Astrocyte (in vitro differentiated cells and primary cell): ENCODE measurements at regions not wholly inside any gene's neighbourhood (a gene's known extent, or its start where the extent isn't known, plus 50 kb on each side); places are given as distances from the start of the nearest gene placed in this dataset.

Experiments used
- DNase-seq: peaks from one replicate; pipeline ENCODE4 v3.0.0-alpha.2; 2010; ENCODE audit warnings: low read depth
- FAIRE-seq: peaks from 2 replicates; lab custom pipeline; 2011; peaks lifted over from hg19 to GRCh38; lab: Jason Lieb, UNC
- H2AFZ ChIP-seq: 2 replicates; pipeline ENCODE4 v1.6.0; 2012; ENCODE audit warnings: low read depth, low read length, inconsistent platforms
- H3K27ac ChIP-seq: 2 replicates; pipeline ENCODE4 v1.5.1; 2011; ENCODE audit warnings: low read depth, low read length, inconsistent platforms
- H3K27me3 ChIP-seq: 2 replicates; pipeline ENCODE4 v1.6.0; 2011; ENCODE audit warnings: low read length, inconsistent platforms; ENCODE audit not compliant: insufficient read depth
- H3K36me3 ChIP-seq: 2 replicates; pipeline ENCODE4 v1.5.1; 2011; ENCODE audit warnings: low read length, inconsistent platforms; ENCODE audit not compliant: insufficient read depth
- H3K4me1 ChIP-seq: 2 replicates; pipeline ENCODE4 v1.5.1; 2011; ENCODE audit warnings: low read length, inconsistent platforms; ENCODE audit not compliant: insufficient read depth
- H3K4me2 ChIP-seq: 2 replicates; pipeline ENCODE4 v1.6.0; 2012; ENCODE audit warnings: low read length, inconsistent platforms
- H3K4me3 ChIP-seq: 2 replicates; pipeline ENCODE4 v1.5.1; 2011; ENCODE audit warnings: low read depth, mild to moderate bottlenecking, low read length, inconsistent platforms; ENCODE audit not compliant: insufficient read depth
- H3K79me2 ChIP-seq: 2 replicates; pipeline ENCODE4 v1.6.0; 2012; ENCODE audit warnings: mild to moderate bottlenecking, low read length, inconsistent platforms; ENCODE audit not compliant: insufficient read depth
- H3K9ac ChIP-seq: 2 replicates; pipeline ENCODE4 v1.6.0; 2012; ENCODE audit warnings: mild to moderate bottlenecking, low read length, inconsistent platforms
- H3K9me3 ChIP-seq: 2 replicates; pipeline ENCODE4 v1.5.1; 2012; ENCODE audit warnings: low read depth, mild to moderate bottlenecking, low read length, inconsistent platforms; ENCODE audit not compliant: insufficient read depth
- H4K20me1 ChIP-seq: 2 replicates; pipeline ENCODE4 v1.6.0; 2012; ENCODE audit warnings: low read length, inconsistent platforms; ENCODE audit not compliant: insufficient read depth
- H3K27ac Mint-ChIP-seq: one replicate; pipeline ENCODE4 v1.8.0; 2021; ENCODE audit warnings: mild to moderate bottlenecking, mixed read lengths; ENCODE audit not compliant: unreplicated experiment
- H3K27me3 Mint-ChIP-seq: one replicate; pipeline ENCODE4 v1.8.0; 2021; ENCODE audit warnings: low read depth, mixed read lengths; ENCODE audit not compliant: unreplicated experiment
- H3K36me3 Mint-ChIP-seq: one replicate; pipeline ENCODE4 v1.8.0; 2021; ENCODE audit warnings: low read depth, mixed read lengths; ENCODE audit not compliant: unreplicated experiment
- H3K4me1 Mint-ChIP-seq: one replicate; pipeline ENCODE4 v1.8.0; 2021; ENCODE audit warnings: low read depth, mixed read lengths; ENCODE audit not compliant: unreplicated experiment
- H3K4me3 Mint-ChIP-seq: one replicate; pipeline ENCODE4 v1.8.0; 2021; ENCODE audit warnings: mild to moderate bottlenecking, moderate library complexity, mixed read lengths; ENCODE audit not compliant: unreplicated experiment
- H3K9me3 Mint-ChIP-seq: one replicate; pipeline ENCODE4 v1.8.0; 2021; ENCODE audit warnings: mild to moderate bottlenecking, mixed read lengths; ENCODE audit not compliant: unreplicated experiment
- EZH2 ChIP-seq: IDR thresholded peaks from 2 replicates; pipeline ENCODE4 v1.6.1; 2012; ENCODE audit warnings: mild to moderate bottlenecking, low read length, inconsistent platforms; ENCODE audit not compliant: insufficient read depth
- TF ChIP-seq, protein P1 (sequence below): IDR thresholded peaks from 2 replicates; pipeline ENCODE4 v1.5.1; 2011; ENCODE audit warnings: low read depth, mild to moderate bottlenecking, inconsistent platforms, low read length, moderate library complexity; ENCODE audit not compliant: insufficient read depth

DNA sequence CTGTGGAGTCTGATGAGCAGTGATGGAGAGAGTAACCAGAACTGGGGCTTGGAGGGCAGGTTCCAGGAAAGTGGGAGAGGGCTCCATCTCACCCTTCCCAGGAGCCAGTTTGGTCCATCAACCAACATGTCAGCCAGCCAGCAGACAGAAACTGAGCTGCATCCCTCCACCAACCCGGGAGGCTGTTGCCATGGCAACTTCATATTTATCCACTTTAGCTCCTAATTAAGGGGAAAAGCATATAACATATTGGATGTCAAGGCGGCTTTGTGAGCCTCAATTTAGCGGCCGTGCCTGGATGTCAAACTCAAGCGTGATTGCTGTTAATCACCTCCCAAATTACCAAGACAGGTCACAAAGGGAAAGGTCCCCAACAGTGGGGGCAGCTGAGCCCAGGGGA, 81.5 kb upstream of the ARAP3 start:
- no peaks in the 10 kb centered on the region for H3K4me1 ChIP-seq
- no peak overlapping the region for H3K4me3 Mint-ChIP-seq
- FAIRE-seq (no peak), DNase-seq (no peak)
- H4K20me1 ChIP-seq = no peaks in the 10 kb centered on the region
- peaks cover 3% of the 10 kb centered on the region for H3K36me3 Mint-ChIP-seq
- no peak overlapping the region for H2AFZ ChIP-seq
- no peaks in the 10 kb centered on the region for H3K9me3 ChIP-seq
- H3K27me3 ChIP-seq = peaks cover 37% of the 10 kb centered on the region
- peaks cover 72% of the 10 kb centered on the region for H3K27me3 Mint-ChIP-seq
- H3K4me2 ChIP-seq = no peak overlapping the region
- no peaks in the 10 kb centered on the region for H3K9me3 Mint-ChIP-seq
- H3K27ac Mint-ChIP-seq = no peak overlapping the region
- TF ChIP-seq, protein P1, sequence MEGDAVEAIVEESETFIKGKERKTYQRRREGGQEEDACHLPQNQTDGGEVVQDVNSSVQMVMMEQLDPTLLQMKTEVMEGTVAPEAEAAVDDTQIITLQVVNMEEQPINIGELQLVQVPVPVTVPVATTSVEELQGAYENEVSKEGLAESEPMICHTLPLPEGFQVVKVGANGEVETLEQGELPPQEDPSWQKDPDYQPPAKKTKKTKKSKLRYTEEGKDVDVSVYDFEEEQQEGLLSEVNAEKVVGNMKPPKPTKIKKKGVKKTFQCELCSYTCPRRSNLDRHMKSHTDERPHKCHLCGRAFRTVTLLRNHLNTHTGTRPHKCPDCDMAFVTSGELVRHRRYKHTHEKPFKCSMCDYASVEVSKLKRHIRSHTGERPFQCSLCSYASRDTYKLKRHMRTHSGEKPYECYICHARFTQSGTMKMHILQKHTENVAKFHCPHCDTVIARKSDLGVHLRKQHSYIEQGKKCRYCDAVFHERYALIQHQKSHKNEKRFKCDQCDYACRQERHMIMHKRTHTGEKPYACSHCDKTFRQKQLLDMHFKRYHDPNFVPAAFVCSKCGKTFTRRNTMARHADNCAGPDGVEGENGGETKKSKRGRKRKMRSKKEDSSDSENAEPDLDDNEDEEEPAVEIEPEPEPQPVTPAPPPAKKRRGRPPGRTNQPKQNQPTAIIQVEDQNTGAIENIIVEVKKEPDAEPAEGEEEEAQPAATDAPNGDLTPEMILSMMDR = no peak
- TF ChIP-seq EZH2 = no peak
- no peak overlapping the region for H3K9ac ChIP-seq
- no peaks in the 10 kb centered on the region for H3K36me3 ChIP-seq
- H3K4me1 Mint-ChIP-seq = peaks cover 2% of the 10 kb centered on the region
- no peak overlapping the region for H3K27ac ChIP-seq
- H3K79me2 ChIP-seq = no peaks in the 10 kb centered on the region
- no peak overlapping the region for H3K4me3 ChIP-seq

DNA sequence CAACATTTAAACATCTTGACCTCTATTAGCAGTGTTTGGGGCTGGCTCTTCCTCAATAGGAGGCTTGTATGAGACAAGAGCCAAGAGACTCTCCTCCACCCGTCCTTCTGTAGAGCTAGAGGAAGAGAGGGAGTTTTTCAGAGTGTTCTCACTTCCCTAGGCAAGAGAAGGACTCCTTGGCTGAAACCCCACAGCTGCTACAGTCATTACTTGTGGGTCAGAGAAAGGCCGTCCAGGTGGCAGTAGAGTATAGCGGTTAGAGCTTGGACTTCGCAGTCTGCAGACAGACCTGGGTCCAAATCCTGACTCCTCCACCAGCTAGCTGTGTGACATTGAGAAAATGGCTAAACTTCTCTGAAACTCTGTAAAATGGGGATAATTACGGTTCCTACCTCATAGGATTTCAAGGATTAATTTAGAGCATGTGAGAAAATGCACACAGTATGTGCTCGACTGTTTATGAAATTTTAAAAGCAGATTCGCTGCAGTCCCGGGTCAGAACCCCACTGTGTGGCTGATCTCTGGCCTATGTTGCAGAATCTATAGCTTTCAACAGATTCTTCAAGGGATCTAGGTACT, 80.8 kb upstream of the ARAP3 start:
- H3K36me3 ChIP-seq = no peaks in the 10 kb centered on the region
- no peak overlapping the region for H2AFZ ChIP-seq
- H4K20me1 ChIP-seq = no peaks in the 10 kb centered on the region
- Mint-ChIP-seq H3K4me3 (no peak overlapping the region), H3K4me1 (peaks cover 7% of the 10 kb centered on the region), H3K27me3 (peaks cover 75% of the 10 kb centered on the region), H3K27ac (no peak overlapping the region), H3K9me3 (no peaks in the 10 kb centered on the region), H3K36me3 (peaks cover 3% of the 10 kb centered on the region)
- H3K4me3 ChIP-seq = no peak overlapping the region
- no peaks in the 10 kb centered on the region for H3K79me2 ChIP-seq
- no peaks in the 10 kb centered on the region for H3K4me1 ChIP-seq
- H3K9me3 ChIP-seq = no peaks in the 10 kb centered on the region
- H3K27ac ChIP-seq = no peak overlapping the region
- peaks cover 41% of the 10 kb centered on the region for H3K27me3 ChIP-seq
- no peak overlapping the region for H3K4me2 ChIP-seq
- DNase-seq = no peak
- no peak for FAIRE-seq
- no peak for TF ChIP-seq EZH2
- TF ChIP-seq, protein P1 = no peak
- no peak overlapping the region for H3K9ac ChIP-seq

DNA sequence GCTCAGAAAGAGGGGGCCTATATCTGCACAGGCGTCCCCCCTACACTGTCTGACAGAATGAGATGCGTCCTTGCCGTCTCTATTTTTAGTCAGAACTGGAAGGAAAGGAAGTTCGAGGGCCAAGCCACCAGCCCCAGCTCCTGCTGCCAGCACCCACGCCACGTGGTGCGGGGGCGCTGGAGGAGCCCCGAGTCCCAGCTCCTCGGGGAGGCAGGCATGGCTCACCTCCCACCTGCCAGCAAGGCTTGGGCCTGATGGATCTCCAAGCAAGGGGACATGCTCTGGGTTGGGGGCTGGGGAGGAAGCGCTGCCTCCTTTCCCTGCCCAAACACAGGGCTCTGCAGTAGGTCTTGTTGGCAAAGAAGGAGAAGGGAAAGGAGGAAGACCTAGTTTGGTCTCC, 80.3 kb upstream of the ARAP3 start:
- H3K4me3 Mint-ChIP-seq = no peak overlapping the region
- H3K36me3 ChIP-seq = no peaks in the 10 kb centered on the region
- peaks cover 41% of the 10 kb centered on the region for H3K27me3 ChIP-seq
- no peaks in the 10 kb centered on the region for H3K79me2 ChIP-seq
- H4K20me1 ChIP-seq = no peaks in the 10 kb centered on the region
- no peak overlapping the region for H3K4me2 ChIP-seq
- no peaks in the 10 kb centered on the region for H3K9me3 ChIP-seq
- no peak for FAIRE-seq
- no peaks in the 10 kb centered on the region for H3K9me3 Mint-ChIP-seq
- H3K9ac ChIP-seq = no peak overlapping the region
- H3K36me3 Mint-ChIP-seq = peaks cover 3% of the 10 kb centered on the region
- no peak overlapping the region for H3K27ac ChIP-seq
- H3K27me3 Mint-ChIP-seq = peaks cover 78% of the 10 kb centered on the region
- no peak for DNase-seq
- H3K4me1 ChIP-seq = no peaks in the 10 kb centered on the region
- no peak overlapping the region for H3K4me3 ChIP-seq
- H2AFZ ChIP-seq = no peak overlapping the region
- H3K27ac Mint-ChIP-seq = no peak overlapping the region
- H3K4me1 Mint-ChIP-seq = peaks cover 9% of the 10 kb centered on the region
- TF ChIP-seq EZH2 = no peak
- TF ChIP-seq, protein P1 = no peak
